ENCODE measurements at regions not wholly inside any gene's neighbourhood (a gene's known extent, or its start where the extent isn't known, plus 50 kb on each side); places are given as distances from the start of the nearest gene placed in this dataset.

- DNase-seq (no peak), ATAC-seq (ENCODE audit: poor library complexity) (no peak)
- Mint-ChIP-seq H3K4me1 (ENCODE audit: low read depth) (no peaks in the 10 kb centered on the region), H3K27me3 (peaks cover 28% of the 10 kb centered on the region), H3K4me3 (no peak overlapping the region), H3K36me3 (ENCODE audit: low read depth) (no peaks in the 10 kb centered on the region), H3K27ac (no peak overlapping the region), H3K9me3 (no peaks in the 10 kb centered on the region)
- H3K27me3 ChIP-seq (ENCODE audit: control insufficient read depth in 1 of 2, insufficient read depth in 2 of 2, low read length in 2 of 2), result peaks cover 0 to 10% of the 10 kb centered on the region in 2 experiments
- CTCF ChIA-PET, result no interaction called here
- TF ChIP-seq CTCF (IDR thresholded peaks at IDR 0.05), result no peak
- no peak overlapping the region for H3K27ac ChIP-seq (ENCODE audit: low read depth in 1 of 2, low read length in 2 of 2)
- POLR2A ChIA-PET, result no interaction called here
- H3K4me1 ChIP-seq (ENCODE audit: insufficient read depth, low read length), result no peaks in the 10 kb centered on the region
- no peak overlapping the region for H3K4me3 ChIP-seq (ENCODE audit: low read length)
- intact Hi-C loops (cut with DNase I, micrococcal nuclease), result no loop called here
- no peaks in the 10 kb centered on the region for H3K9me3 ChIP-seq (ENCODE audit: control insufficient read depth in 1 of 2, insufficient read depth in 1 of 2, low read length in 2 of 2)
- H3K36me3 ChIP-seq (ENCODE audit: insufficient read depth, low read length), result no peaks in the 10 kb centered on the region
These were observed 215.9 kb downstream of the IRS1 start for GRCh38 chr2:226583715-226584114.

- Histone ChIP-seq H3K4me1 (ENCODE audit: insufficient read depth, low read length) (no peaks in the 10 kb centered on the region), H3K9me3 (ENCODE audit: control insufficient read depth in 1 of 2, insufficient read depth in 1 of 2, low read length in 2 of 2) (no peaks in the 10 kb centered on the region), H3K4me3 (ENCODE audit: low read length) (no peak overlapping the region), H3K27ac (ENCODE audit: low read depth in 1 of 2, low read length in 2 of 2) (no peak overlapping the region), H3K27me3 (ENCODE audit: control insufficient read depth in 1 of 2, insufficient read depth in 2 of 2, low read length in 2 of 2) (peaks cover 0 to 10% of the 10 kb centered on the region in 2 experiments), H3K36me3 (ENCODE audit: insufficient read depth, low read length) (no peaks in the 10 kb centered on the region)
- no peaks in the 10 kb centered on the region for H3K36me3 Mint-ChIP-seq (ENCODE audit: low read depth)
- no peaks in the 10 kb centered on the region for H3K4me1 Mint-ChIP-seq (ENCODE audit: low read depth)
- ChIA-PET POLR2A (no interaction called here), CTCF (no interaction called here)
- peaks cover 28% of the 10 kb centered on the region for H3K27me3 Mint-ChIP-seq
- no peak overlapping the region for H3K27ac Mint-ChIP-seq
- no peaks in the 10 kb centered on the region for H3K9me3 Mint-ChIP-seq
- TF ChIP-seq CTCF (IDR thresholded peaks at IDR 0.05), result no peak
- H3K4me3 Mint-ChIP-seq, result no peak overlapping the region
- ATAC-seq (ENCODE audit: poor library complexity), result no peak
- intact Hi-C loops (cut with DNase I, micrococcal nuclease), result no loop called here
- DNase-seq, result no peak
These were observed 218.0 kb downstream of the IRS1 start for GRCh38 chr2:226581661-226582060.

GRCh38 chr2:226581004-226581403 is 218.6 kb downstream of the IRS1 start:
- no peaks in the 10 kb centered on the region for H3K4me1 Mint-ChIP-seq (ENCODE audit: low read depth)
- peaks cover 25% of the 10 kb centered on the region for H3K27me3 Mint-ChIP-seq
- H3K9me3 ChIP-seq (ENCODE audit: control insufficient read depth in 1 of 2, insufficient read depth in 1 of 2, low read length in 2 of 2), result no peaks in the 10 kb centered on the region
- no peak overlapping the region for H3K4me3 ChIP-seq (ENCODE audit: low read length)
- POLR2A ChIA-PET, result no interaction called here
- H3K36me3 Mint-ChIP-seq (ENCODE audit: low read depth), result no peaks in the 10 kb centered on the region
- TF ChIP-seq CTCF (IDR thresholded peaks at IDR 0.05), result no peak
- CTCF ChIA-PET, result no interaction called here
- intact Hi-C loops (cut with DNase I, micrococcal nuclease), result no loop called here
- peaks cover 0 to 10% of the 10 kb centered on the region in 2 experiments for H3K27me3 ChIP-seq (ENCODE audit: control insufficient read depth in 1 of 2, insufficient read depth in 2 of 2, low read length in 2 of 2)
- no peak overlapping the region for H3K27ac ChIP-seq (ENCODE audit: low read depth in 1 of 2, low read length in 2 of 2)
- H3K27ac Mint-ChIP-seq, result no peak overlapping the region
- H3K36me3 ChIP-seq (ENCODE audit: insufficient read depth, low read length), result no peaks in the 10 kb centered on the region
- no peaks in the 10 kb centered on the region for H3K9me3 Mint-ChIP-seq
- DNase-seq (no peak), ATAC-seq (ENCODE audit: poor library complexity) (no peak)
- no peak overlapping the region for H3K4me3 Mint-ChIP-seq
- H3K4me1 ChIP-seq (ENCODE audit: insufficient read depth, low read length), result no peaks in the 10 kb centered on the region
